WTC11 (cell line): ENCODE measurements at regions not wholly inside any gene's neighbourhood (a gene's known extent, or its start where the extent isn't known, plus 50 kb on each side); places are given as distances from the start of the nearest gene placed in this dataset.

Experiments
- ESRRA ChIP-seq: sonication (generic); formaldehyde crosslinking; IDR thresholded peaks from 2 replicates; pipeline ENCODE4 v1.8.1; 2022; ENCODE audit warnings: mild to moderate bottlenecking, missing genetic modification reagents, borderline replicate concordance
- NFYB ChIP-seq: sonication (generic); formaldehyde crosslinking; conservative IDR thresholded peaks from 2 replicates; pipeline ENCODE4 v1.8.0; 2022; ENCODE audit warnings: low read depth, missing genetic modification reagents
- ZNF232 ChIP-seq: sonication (generic); formaldehyde crosslinking; IDR thresholded peaks from 2 replicates; pipeline ENCODE4 v1.8.0; 2022; ENCODE audit warnings: mild to moderate bottlenecking, missing genetic modification reagents
- ZNF671 ChIP-seq: fragments of 250-450 bp; sonication (Bioruptor Pico); IDR thresholded peaks from 2 replicates; pipeline ENCODE4 v1.8.0; 2021; ENCODE audit warnings: mild to moderate bottlenecking
- TF ChIP-seq, protein P1 (sequence below): fragments of 200-600 bp; IDR thresholded peaks from 2 replicates; pipeline ENCODE4 v1.8.0; 2022; ENCODE audit warnings: antibody characterized with exemption
- TF ChIP-seq, protein P2 (sequence below): sonication (generic); formaldehyde crosslinking; IDR thresholded peaks from 2 replicates; pipeline ENCODE4 v1.8.1; 2022; ENCODE audit warnings: low read depth, missing genetic modification reagents, borderline replicate concordance
- TF ChIP-seq, protein P3 (sequence below): fragments of 250-450 bp; sonication (Bioruptor Pico); IDR thresholded peaks from 2 replicates; pipeline ENCODE4 v1.8.0; 2021; ENCODE audit warnings: mild to moderate bottlenecking
- TF ChIP-seq, protein P4 (sequence below): sonication (generic); formaldehyde crosslinking; conservative IDR thresholded peaks from 2 replicates; pipeline ENCODE4 v1.8.1; 2022; ENCODE audit warnings: mild to moderate bottlenecking, missing genetic modification reagents

DNA sequence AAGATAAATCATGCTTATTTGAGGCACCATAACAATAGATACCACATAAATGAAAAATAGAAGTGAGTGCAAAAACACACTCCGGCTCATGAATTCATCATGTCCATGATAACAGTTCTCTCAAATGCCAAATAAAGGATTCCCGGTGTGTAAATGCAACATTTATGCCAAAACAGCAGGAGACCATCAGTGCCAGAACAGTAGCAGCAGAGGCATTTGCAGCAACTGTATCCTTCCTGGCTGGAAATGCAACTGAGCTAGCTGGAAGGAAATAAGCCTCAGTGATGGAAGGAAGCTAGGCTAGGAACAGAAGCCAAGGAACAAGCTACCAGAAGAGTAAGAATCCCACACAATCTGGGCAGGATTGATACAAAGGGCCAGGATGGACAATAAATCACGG, 79.9 kb upstream of the THSD7A start:
- TF ChIP-seq ESRRA (no peak), NFYB (CRISPR knock-in tag) (no peak), ZNF671 (CRISPR knock-in tag) (no peak), ZNF232 (no peak)
- TF ChIP-seq, protein P1, sequence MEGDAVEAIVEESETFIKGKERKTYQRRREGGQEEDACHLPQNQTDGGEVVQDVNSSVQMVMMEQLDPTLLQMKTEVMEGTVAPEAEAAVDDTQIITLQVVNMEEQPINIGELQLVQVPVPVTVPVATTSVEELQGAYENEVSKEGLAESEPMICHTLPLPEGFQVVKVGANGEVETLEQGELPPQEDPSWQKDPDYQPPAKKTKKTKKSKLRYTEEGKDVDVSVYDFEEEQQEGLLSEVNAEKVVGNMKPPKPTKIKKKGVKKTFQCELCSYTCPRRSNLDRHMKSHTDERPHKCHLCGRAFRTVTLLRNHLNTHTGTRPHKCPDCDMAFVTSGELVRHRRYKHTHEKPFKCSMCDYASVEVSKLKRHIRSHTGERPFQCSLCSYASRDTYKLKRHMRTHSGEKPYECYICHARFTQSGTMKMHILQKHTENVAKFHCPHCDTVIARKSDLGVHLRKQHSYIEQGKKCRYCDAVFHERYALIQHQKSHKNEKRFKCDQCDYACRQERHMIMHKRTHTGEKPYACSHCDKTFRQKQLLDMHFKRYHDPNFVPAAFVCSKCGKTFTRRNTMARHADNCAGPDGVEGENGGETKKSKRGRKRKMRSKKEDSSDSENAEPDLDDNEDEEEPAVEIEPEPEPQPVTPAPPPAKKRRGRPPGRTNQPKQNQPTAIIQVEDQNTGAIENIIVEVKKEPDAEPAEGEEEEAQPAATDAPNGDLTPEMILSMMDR = no peak
- TF ChIP-seq, protein P2, sequence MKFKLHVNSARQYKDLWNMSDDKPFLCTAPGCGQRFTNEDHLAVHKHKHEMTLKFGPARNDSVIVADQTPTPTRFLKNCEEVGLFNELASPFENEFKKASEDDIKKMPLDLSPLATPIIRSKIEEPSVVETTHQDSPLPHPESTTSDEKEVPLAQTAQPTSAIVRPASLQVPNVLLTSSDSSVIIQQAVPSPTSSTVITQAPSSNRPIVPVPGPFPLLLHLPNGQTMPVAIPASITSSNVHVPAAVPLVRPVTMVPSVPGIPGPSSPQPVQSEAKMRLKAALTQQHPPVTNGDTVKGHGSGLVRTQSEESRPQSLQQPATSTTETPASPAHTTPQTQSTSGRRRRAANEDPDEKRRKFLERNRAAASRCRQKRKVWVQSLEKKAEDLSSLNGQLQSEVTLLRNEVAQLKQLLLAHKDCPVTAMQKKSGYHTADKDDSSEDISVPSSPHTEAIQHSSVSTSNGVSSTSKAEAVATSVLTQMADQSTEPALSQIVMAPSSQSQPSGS (CRISPR knock-in tag) = no peak
- TF ChIP-seq, protein P3, sequence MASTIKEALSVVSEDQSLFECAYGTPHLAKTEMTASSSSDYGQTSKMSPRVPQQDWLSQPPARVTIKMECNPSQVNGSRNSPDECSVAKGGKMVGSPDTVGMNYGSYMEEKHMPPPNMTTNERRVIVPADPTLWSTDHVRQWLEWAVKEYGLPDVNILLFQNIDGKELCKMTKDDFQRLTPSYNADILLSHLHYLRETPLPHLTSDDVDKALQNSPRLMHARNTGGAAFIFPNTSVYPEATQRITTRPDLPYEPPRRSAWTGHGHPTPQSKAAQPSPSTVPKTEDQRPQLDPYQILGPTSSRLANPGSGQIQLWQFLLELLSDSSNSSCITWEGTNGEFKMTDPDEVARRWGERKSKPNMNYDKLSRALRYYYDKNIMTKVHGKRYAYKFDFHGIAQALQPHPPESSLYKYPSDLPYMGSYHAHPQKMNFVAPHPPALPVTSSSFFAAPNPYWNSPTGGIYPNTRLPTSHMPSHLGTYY = no peak
- TF ChIP-seq, protein P4, sequence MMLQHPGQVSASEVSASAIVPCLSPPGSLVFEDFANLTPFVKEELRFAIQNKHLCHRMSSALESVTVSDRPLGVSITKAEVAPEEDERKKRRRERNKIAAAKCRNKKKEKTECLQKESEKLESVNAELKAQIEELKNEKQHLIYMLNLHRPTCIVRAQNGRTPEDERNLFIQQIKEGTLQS (CRISPR knock-in tag) = no peak
